GM23248 (cell line): ENCODE measurements at regions not wholly inside any gene's neighbourhood (a gene's known extent, or its start where the extent isn't known, plus 50 kb on each side); places are given as distances from the start of the nearest gene placed in this dataset.

Experiments
- EZH2 ChIP-seq: fragments of 200-600 bp; sonication (generic); IDR thresholded peaks from 2 replicates; pipeline ENCODE4 v1.6.1; 2018; ENCODE audit warnings: antibody characterized with exemption, mild to moderate bottlenecking; ENCODE audit not compliant: insufficient read depth, poor library complexity, severe bottlenecking
- EZH2phosphoT487 ChIP-seq: fragments of 200-600 bp; sonication (generic); IDR thresholded peaks from 2 replicates; pipeline ENCODE4 v1.6.1; 2018; ENCODE audit warnings: antibody characterized with exemption, moderate library complexity, mild to moderate bottlenecking, low read depth; ENCODE audit not compliant: insufficient read depth

GRCh38 chr3:104632521-104632920 is 734.2 kb upstream of the ALCAM start:
- TF ChIP-seq EZH2 (no peak), EZH2phosphoT487 (no peak)
